K562 (cell line): ENCODE measurements at regions not wholly inside any gene's neighbourhood (a gene's known extent, or its start where the extent isn't known, plus 50 kb on each side); places are given as distances from the start of the nearest gene placed in this dataset.

Experiments used
- ARHGAP35 ChIP-seq: fragments of 450-650 bp; IDR thresholded peaks from 2 replicates; pipeline ENCODE4 v1.6.1; 2018; ENCODE audit not compliant: partially characterized antibody
- PHB2 ChIP-seq: fragments of 450-650 bp; IDR thresholded peaks from 2 replicates; pipeline ENCODE4 v1.6.1; 2017; ENCODE audit warnings: low read depth
- POLR2A ChIP-seq: fragments of 450-650 bp; conservative IDR thresholded peaks from 2 replicates; pipeline ENCODE4 v1.6.1; 2016
- POLR2AphosphoS5 ChIP-seq: IDR thresholded peaks from 2 replicates; pipeline ENCODE4 v1.6.1; 2011; ENCODE audit warnings: mild to moderate bottlenecking, low read depth, low read length, moderate library complexity; ENCODE audit not compliant: control insufficient read depth, insufficient read depth
- POLR2H ChIP-seq: IDR thresholded peaks from 2 replicates; pipeline ENCODE4 v1.6.1; 2016; ENCODE audit warnings: missing genetic modification characterization, low read depth, mild to moderate bottlenecking, control low read depth, missing compliant biosample characterization, moderate library complexity
- TAF1 ChIP-seq: IDR thresholded peaks from 2 replicates; pipeline ENCODE4 v1.6.1; 2011; ENCODE audit warnings: mild to moderate bottlenecking, low read length, moderate library complexity; ENCODE audit not compliant: insufficient read depth, control insufficient read depth, severe bottlenecking; ENCODE audit errors: extremely low read depth
- TBP ChIP-seq: optimal IDR thresholded peaks from 2 replicates; pipeline ENCODE3; 2011; ENCODE audit warnings: low read depth, low read length, improper control_type of control experiment
- TOE1 ChIP-seq, 2 experiments: fragments of 450-650 bp in 1 of 2; sonication (generic) in 1 of 2; formaldehyde crosslinking in 1 of 2; IDR thresholded peaks; 2 replicates each; pipeline versions ENCODE4 v1.7.1 to v1.8.0; 2016 to 2022; ENCODE audit warnings: borderline replicate concordance in 2 of 2, mild to moderate bottlenecking in 2 of 2, antibody characterized with exemption in 1 of 2, inconsistent platforms in 1 of 2, low read depth in 1 of 2, missing genetic modification reagents in 1 of 2, moderate library complexity in 1 of 2
- YY1 ChIP-seq, 3 experiments: IDR thresholded peaks; 2 replicates each; pipeline ENCODE4 v1.6.1; 2011; ENCODE audit warnings: low read length in 2 of 3, mild to moderate bottlenecking in 2 of 3, moderate library complexity in 2 of 3, borderline replicate concordance in 1 of 3, control low read depth in 1 of 3, low read depth in 1 of 3; ENCODE audit not compliant: insufficient read depth in 3 of 3, insufficient replicate concordance in 2 of 3, control insufficient read depth in 1 of 3, insufficient read length in 1 of 3; ENCODE audit errors: extremely low read depth in 1 of 3
- ZNF24 ChIP-seq: fragments of 450-650 bp; IDR thresholded peaks from 2 replicates; pipeline ENCODE4 v1.6.1; 2016
- TF ChIP-seq, protein P1 (sequence below): sonication (generic); formaldehyde crosslinking; IDR thresholded peaks from 2 replicates; pipeline ENCODE4 v1.9.0; 2022; ENCODE audit warnings: mild to moderate bottlenecking, missing genetic modification reagents
- TF ChIP-seq, protein P2 (sequence below): sonication (generic); IDR thresholded peaks from 2 replicates; pipeline ENCODE4 v1.6.1; 2016
- TF ChIP-seq, protein P3 (sequence below), 3 experiments: IDR thresholded peaks in 2 of 3; conservative IDR thresholded peaks in 1 of 3; 2 replicates each; pipeline ENCODE4 v1.5.1; 2011 to 2012; ENCODE audit warnings: low read length in 3 of 3, mild to moderate bottlenecking in 3 of 3, control low read depth in 2 of 3, improper control_type of control experiment in 1 of 3, inconsistent platforms in 1 of 3, low read depth in 1 of 3, mixed read lengths in 1 of 3, moderate library complexity in 1 of 3; ENCODE audit not compliant: insufficient read depth in 2 of 3
- TF ChIP-seq, protein P4 (sequence below): IDR thresholded peaks from 3 replicates; pipeline ENCODE4 v1.6.1; 2011; ENCODE audit warnings: borderline replicate concordance, mild to moderate bottlenecking; ENCODE audit not compliant: insufficient read length, insufficient read depth

DNA sequence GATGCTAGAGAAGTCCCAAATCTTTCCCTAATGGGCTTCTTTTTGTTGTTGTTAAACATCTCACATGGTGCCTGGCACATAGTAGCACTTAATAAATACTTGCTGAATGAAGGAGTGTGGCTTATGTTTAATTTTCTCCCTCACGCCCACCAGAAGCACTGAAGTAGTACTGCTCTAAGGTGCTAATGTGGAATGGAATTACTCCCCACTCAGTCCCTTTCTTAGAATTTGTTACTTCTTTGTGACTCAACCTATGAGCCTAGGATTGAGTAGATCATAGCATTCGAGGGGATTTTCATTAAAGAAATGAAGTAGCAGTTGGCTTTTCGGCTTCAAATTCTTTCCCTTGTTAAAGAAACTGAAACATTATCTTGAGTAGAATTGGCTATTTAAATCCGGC, 192.8 kb downstream of the CLIC5 start:
- TF ChIP-seq POLR2H (no peak), TBP (no peak), POLR2A (no peak), TOE1 (IDR thresholded peaks at IDR 0.05; ENCODE audit: borderline replicate concordance) (no peak), TOE1 (CRISPR knock-in tag; IDR thresholded peaks at IDR 0.05; ENCODE audit: borderline replicate concordance, low read depth) (no peak), YY1 (IDR thresholded peaks at IDR 0.05; ENCODE audit: borderline replicate concordance in 1 of 3, control insufficient read depth in 1 of 3, extremely low read depth in 1 of 3, insufficient read depth in 3 of 3, insufficient read length in 1 of 3, insufficient replicate concordance in 2 of 3, low read depth in 1 of 3, low read length in 2 of 3) (no peak), ARHGAP35 (no peak), POLR2AphosphoS5 (no peak), PHB2 (no peak), ZNF24 (no peak), TAF1 (no peak)
- TF ChIP-seq, protein P1, sequence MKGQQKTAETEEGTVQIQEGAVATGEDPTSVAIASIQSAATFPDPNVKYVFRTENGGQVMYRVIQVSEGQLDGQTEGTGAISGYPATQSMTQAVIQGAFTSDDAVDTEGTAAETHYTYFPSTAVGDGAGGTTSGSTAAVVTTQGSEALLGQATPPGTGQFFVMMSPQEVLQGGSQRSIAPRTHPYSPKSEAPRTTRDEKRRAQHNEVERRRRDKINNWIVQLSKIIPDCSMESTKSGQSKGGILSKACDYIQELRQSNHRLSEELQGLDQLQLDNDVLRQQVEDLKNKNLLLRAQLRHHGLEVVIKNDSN (CRISPR knock-in tag) = no peak
- TF ChIP-seq, protein P2, sequence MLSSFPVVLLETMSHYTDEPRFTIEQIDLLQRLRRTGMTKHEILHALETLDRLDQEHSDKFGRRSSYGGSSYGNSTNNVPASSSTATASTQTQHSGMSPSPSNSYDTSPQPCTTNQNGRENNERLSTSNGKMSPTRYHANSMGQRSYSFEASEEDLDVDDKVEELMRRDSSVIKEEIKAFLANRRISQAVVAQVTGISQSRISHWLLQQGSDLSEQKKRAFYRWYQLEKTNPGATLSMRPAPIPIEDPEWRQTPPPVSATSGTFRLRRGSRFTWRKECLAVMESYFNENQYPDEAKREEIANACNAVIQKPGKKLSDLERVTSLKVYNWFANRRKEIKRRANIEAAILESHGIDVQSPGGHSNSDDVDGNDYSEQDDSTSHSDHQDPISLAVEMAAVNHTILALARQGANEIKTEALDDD = no peak
- TF ChIP-seq, protein P3, sequence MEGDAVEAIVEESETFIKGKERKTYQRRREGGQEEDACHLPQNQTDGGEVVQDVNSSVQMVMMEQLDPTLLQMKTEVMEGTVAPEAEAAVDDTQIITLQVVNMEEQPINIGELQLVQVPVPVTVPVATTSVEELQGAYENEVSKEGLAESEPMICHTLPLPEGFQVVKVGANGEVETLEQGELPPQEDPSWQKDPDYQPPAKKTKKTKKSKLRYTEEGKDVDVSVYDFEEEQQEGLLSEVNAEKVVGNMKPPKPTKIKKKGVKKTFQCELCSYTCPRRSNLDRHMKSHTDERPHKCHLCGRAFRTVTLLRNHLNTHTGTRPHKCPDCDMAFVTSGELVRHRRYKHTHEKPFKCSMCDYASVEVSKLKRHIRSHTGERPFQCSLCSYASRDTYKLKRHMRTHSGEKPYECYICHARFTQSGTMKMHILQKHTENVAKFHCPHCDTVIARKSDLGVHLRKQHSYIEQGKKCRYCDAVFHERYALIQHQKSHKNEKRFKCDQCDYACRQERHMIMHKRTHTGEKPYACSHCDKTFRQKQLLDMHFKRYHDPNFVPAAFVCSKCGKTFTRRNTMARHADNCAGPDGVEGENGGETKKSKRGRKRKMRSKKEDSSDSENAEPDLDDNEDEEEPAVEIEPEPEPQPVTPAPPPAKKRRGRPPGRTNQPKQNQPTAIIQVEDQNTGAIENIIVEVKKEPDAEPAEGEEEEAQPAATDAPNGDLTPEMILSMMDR (IDR thresholded peaks at IDR 0.05 in 2 of 3, conservative IDR thresholded peaks at IDR 0.05 in 1 of 3; ENCODE audit: insufficient read depth in 2 of 3, low read depth in 1 of 3, low read length in 3 of 3) = no peak
- TF ChIP-seq, protein P4, sequence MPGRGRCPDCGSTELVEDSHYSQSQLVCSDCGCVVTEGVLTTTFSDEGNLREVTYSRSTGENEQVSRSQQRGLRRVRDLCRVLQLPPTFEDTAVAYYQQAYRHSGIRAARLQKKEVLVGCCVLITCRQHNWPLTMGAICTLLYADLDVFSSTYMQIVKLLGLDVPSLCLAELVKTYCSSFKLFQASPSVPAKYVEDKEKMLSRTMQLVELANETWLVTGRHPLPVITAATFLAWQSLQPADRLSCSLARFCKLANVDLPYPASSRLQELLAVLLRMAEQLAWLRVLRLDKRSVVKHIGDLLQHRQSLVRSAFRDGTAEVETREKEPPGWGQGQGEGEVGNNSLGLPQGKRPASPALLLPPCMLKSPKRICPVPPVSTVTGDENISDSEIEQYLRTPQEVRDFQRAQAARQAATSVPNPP = no peak
